SU-DHL-6 (cell line): ENCODE measurements at regions not wholly inside any gene's neighbourhood (a gene's known extent, or its start where the extent isn't known, plus 50 kb on each side); places are given as distances from the start of the nearest gene placed in this dataset.

Experiments used
- EZH2phosphoT487 ChIP-seq: fragments of 200-600 bp; sonication (generic), shearing (Covaris generic); conservative IDR thresholded peaks from 2 replicates; pipeline ENCODE4 v1.6.1; 2018; ENCODE audit warnings: mild to moderate bottlenecking, antibody characterized with exemption, low read length, moderate library complexity, mixed read lengths
- TF ChIP-seq, protein P1 (sequence below): fragments of 200-600 bp; sonication (generic); IDR thresholded peaks from one replicate; pipeline ENCODE4 v1.5.1; 2017; ENCODE audit warnings: antibody characterized with exemption, mild to moderate bottlenecking, low read length, moderate library complexity; ENCODE audit not compliant: insufficient read depth, poor library complexity, severe bottlenecking

GRCh38 chr1:173413271-173413707 is 63.8 kb upstream of the PRDX6 start:
- TF ChIP-seq, protein P1, sequence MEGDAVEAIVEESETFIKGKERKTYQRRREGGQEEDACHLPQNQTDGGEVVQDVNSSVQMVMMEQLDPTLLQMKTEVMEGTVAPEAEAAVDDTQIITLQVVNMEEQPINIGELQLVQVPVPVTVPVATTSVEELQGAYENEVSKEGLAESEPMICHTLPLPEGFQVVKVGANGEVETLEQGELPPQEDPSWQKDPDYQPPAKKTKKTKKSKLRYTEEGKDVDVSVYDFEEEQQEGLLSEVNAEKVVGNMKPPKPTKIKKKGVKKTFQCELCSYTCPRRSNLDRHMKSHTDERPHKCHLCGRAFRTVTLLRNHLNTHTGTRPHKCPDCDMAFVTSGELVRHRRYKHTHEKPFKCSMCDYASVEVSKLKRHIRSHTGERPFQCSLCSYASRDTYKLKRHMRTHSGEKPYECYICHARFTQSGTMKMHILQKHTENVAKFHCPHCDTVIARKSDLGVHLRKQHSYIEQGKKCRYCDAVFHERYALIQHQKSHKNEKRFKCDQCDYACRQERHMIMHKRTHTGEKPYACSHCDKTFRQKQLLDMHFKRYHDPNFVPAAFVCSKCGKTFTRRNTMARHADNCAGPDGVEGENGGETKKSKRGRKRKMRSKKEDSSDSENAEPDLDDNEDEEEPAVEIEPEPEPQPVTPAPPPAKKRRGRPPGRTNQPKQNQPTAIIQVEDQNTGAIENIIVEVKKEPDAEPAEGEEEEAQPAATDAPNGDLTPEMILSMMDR = no peak
- TF ChIP-seq EZH2phosphoT487 = no peak
